ENCODE measurements at regions not wholly inside any gene's neighbourhood (a gene's known extent, or its start where the extent isn't known, plus 50 kb on each side); places are given as distances from the start of the nearest gene placed in this dataset.
"Not testable (repeated sequence)": the region's sequence is repeated elsewhere in the genome, so short reads cannot be mapped to it uniquely, and the experiment has no call there.

DNA sequence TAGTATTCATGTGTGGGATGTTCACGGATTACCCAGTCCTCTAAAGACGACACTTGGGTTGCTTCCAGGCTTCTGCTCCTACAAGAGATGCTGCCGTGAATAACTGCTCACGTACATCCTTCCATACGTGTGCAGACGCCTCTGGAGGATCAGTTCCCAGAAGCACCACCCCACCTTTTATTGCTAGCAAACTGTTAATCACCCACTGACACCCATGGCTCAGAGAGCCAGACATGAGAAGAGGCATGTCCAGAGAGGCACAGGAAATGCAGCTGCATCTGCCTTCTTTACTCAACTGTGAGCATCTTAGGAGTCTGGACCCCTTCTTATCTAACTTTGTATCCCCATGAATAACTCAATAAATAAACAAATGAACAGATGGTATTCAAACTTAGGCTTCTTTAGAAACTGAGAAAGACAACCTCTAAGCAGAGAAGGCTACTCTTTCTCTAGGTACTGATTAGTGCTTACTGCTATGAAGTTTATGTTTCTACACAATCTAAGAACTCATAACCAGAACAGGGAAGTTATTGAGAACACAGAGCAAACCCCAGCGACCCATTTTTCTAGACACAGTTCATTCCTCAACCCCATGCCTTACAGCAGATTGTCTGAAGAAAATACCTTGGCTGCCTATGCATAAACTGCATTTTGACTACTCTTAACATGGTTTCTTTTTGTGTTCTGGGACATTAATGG is 228.7 kb upstream of the RREB1 start:
- Histone ChIP-seq H3K9ac (ENCODE audit: low read length) (no peak overlapping the region), H2BK5ac (ENCODE audit: low read depth, low read length, poor library complexity) (no peak overlapping the region), H2BK120ac (ENCODE audit: insufficient read depth, low read length, poor library complexity) (no peak overlapping the region), H3K4me2 (ENCODE audit: low read length) (no peak overlapping the region), H3K79me2 (ENCODE audit: control insufficient read depth, insufficient read depth, low read length, poor library complexity) (no peaks in the 10 kb centered on the region), H3K27me3 (ENCODE audit: insufficient read depth, low read length) (no peaks in the 10 kb centered on the region), H3K9me3 (ENCODE audit: insufficient read depth, low read depth, low read length) (no peaks in the 10 kb centered on the region), H3K14ac (ENCODE audit: low read length) (no peak overlapping the region), H3K4ac (ENCODE audit: low read depth, low read length) (no peak overlapping the region), H3K23ac (ENCODE audit: low read length) (no peak overlapping the region), H4K12ac (ENCODE audit: low read depth, low read length) (no peak overlapping the region), H4K8ac (ENCODE audit: low read depth, low read length) (no peak overlapping the region), H3K4me3 (ENCODE audit: low read depth, low read length) (no peak overlapping the region), H2AK5ac (ENCODE audit: low read length) (no peak overlapping the region), H3K4me1 (ENCODE audit: control insufficient read depth in 1 of 2, insufficient read depth in 2 of 2, low read length in 2 of 2) (peaks cover 2 to 4% of the 10 kb centered on the region in 2 experiments), H3K18ac (ENCODE audit: low read length) (no peak overlapping the region), H3K36me3 (ENCODE audit: control insufficient read depth in 1 of 2, insufficient read depth in 2 of 2, low read length in 2 of 2) (no peaks in the 10 kb centered on the region), H2AFZ (ENCODE audit: insufficient read depth, low read length, poor library complexity) (no peak overlapping the region), H3K79me1 (ENCODE audit: low read length) (peaks cover 9% of the 10 kb centered on the region), H2BK12ac (ENCODE audit: low read length) (no peak overlapping the region), H4K91ac (ENCODE audit: low read depth, low read length) (no peak overlapping the region), H3K27ac (ENCODE audit: low read depth, low read length) (no peak overlapping the region)
- no CpG with 5 or more reads among the region's 7 CpGs for WGBS (ENCODE audit: extremely low coverage, insufficient coverage, insufficient read length)
- no peak for DNase-seq

DNA sequence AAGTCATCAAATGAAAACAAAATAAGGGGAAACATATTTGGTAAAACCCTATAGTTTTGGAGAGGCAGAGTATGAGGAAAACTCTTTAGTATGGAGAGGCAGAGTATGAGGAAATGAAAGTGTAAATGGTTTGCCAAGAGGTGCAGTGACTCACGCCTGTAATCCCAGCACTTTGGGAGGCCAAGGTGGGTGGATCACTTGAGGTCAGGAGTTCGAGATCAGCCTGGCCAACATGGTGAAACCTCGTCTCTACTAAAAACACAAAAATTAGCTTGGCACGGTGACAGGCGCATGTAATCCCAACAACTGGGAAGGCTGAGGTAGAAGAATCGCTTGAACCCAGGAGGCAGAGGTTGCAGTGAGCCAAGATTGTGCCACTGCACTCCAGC is 228.2 kb upstream of the RREB1 start:
- not testable (repeated sequence) for H2BK120ac ChIP-seq (ENCODE audit: insufficient read depth, low read length, poor library complexity); H2AFZ ChIP-seq (ENCODE audit: insufficient read depth, low read length, poor library complexity); H4K8ac ChIP-seq (ENCODE audit: low read depth, low read length); H3K4me3 ChIP-seq (ENCODE audit: low read depth, low read length); H3K23ac ChIP-seq (ENCODE audit: low read length); H3K79me1 ChIP-seq (ENCODE audit: low read length); H3K27me3 ChIP-seq (ENCODE audit: insufficient read depth, low read length); H2BK12ac ChIP-seq (ENCODE audit: low read length); H4K91ac ChIP-seq (ENCODE audit: low read depth, low read length); H3K27ac ChIP-seq (ENCODE audit: low read depth, low read length); H4K12ac ChIP-seq (ENCODE audit: low read depth, low read length); H3K36me3 ChIP-seq (ENCODE audit: control insufficient read depth in 1 of 2, insufficient read depth in 2 of 2, low read length in 2 of 2); H2AK5ac ChIP-seq (ENCODE audit: low read length); H3K18ac ChIP-seq (ENCODE audit: low read length); H3K9me3 ChIP-seq (ENCODE audit: insufficient read depth, low read depth, low read length); H3K9ac ChIP-seq (ENCODE audit: low read length); H3K4me2 ChIP-seq (ENCODE audit: low read length); H3K4me1 ChIP-seq (ENCODE audit: control insufficient read depth in 1 of 2, insufficient read depth in 2 of 2, low read length in 2 of 2); H3K4ac ChIP-seq (ENCODE audit: low read depth, low read length); H2BK5ac ChIP-seq (ENCODE audit: low read depth, low read length, poor library complexity); H3K79me2 ChIP-seq (ENCODE audit: control insufficient read depth, insufficient read depth, low read length, poor library complexity); H3K14ac ChIP-seq (ENCODE audit: low read length); DNase-seq
- no CpG with 5 or more reads among the region's 6 CpGs for WGBS (ENCODE audit: extremely low coverage, insufficient coverage, insufficient read length)

DNA sequence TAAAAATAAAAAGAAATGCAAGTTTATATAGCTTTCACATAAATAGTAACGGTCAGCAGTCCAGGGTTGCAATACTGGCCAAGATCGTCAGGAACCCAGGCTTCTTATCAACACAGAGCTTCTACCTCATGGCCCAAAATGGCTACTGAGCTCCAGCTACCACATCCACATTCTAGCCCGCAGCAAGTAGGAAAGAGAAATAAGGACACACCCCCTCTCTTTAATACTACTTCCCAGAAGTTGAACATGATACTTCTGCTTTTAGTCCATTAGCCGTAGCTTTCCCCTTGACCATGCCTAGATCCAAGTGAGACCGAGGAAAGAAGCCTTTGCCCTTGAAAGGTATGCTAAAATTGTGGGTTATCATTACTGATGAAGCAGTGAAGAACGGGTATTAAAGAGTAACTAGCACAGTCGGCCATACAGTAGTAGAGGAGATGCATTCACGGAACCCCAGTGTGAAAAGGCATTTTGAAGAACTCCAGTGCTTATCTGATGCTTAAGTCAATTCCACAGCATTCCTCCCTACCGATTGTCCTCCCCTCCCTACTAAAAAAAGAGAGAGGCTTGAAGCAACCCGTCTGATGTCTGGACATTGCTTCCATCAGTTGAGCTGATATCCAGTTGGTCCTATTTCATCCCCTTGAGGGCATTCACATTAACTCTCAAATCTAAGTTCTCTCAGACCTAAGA is 226.9 kb upstream of the RREB1 start:
- no CpG with 5 or more reads among the region's 10 CpGs for WGBS (ENCODE audit: extremely low coverage, insufficient coverage, insufficient read length)
- no peak overlapping the region for H3K4me3 ChIP-seq (ENCODE audit: low read depth, low read length)
- H4K12ac ChIP-seq (ENCODE audit: low read depth, low read length): no peak overlapping the region
- peaks cover 14% of the 10 kb centered on the region for H3K79me1 ChIP-seq (ENCODE audit: low read length)
- no peak overlapping the region for H3K14ac ChIP-seq (ENCODE audit: low read length)
- H3K79me2 ChIP-seq (ENCODE audit: control insufficient read depth, insufficient read depth, low read length, poor library complexity): no peaks in the 10 kb centered on the region
- no peaks in the 10 kb centered on the region for H3K27me3 ChIP-seq (ENCODE audit: insufficient read depth, low read length)
- no peak overlapping the region for H2BK12ac ChIP-seq (ENCODE audit: low read length)
- H2AK5ac ChIP-seq (ENCODE audit: low read length): no peak overlapping the region
- no peak overlapping the region for H3K27ac ChIP-seq (ENCODE audit: low read depth, low read length)
- H3K4me2 ChIP-seq (ENCODE audit: low read length): no peak overlapping the region
- H4K8ac ChIP-seq (ENCODE audit: low read depth, low read length): no peak overlapping the region
- H3K4ac ChIP-seq (ENCODE audit: low read depth, low read length): no peak overlapping the region
- H3K4me1 ChIP-seq (ENCODE audit: control insufficient read depth in 1 of 2, insufficient read depth in 2 of 2, low read length in 2 of 2): peaks cover 6 to 8% of the 10 kb centered on the region in 2 experiments
- no peak overlapping the region for H2BK120ac ChIP-seq (ENCODE audit: insufficient read depth, low read length, poor library complexity)
- no peak overlapping the region for H2BK5ac ChIP-seq (ENCODE audit: low read depth, low read length, poor library complexity)
- no peak overlapping the region for H3K18ac ChIP-seq (ENCODE audit: low read length)
- no peak overlapping the region for H3K9ac ChIP-seq (ENCODE audit: low read length)
- H3K36me3 ChIP-seq (ENCODE audit: control insufficient read depth in 1 of 2, insufficient read depth in 2 of 2, low read length in 2 of 2): no peaks in the 10 kb centered on the region
- no peak overlapping the region for H3K23ac ChIP-seq (ENCODE audit: low read length)
- no peak overlapping the region for H4K91ac ChIP-seq (ENCODE audit: low read depth, low read length)
- H2AFZ ChIP-seq (ENCODE audit: insufficient read depth, low read length, poor library complexity): no peak overlapping the region
- DNase-seq: no peak
- no peaks in the 10 kb centered on the region for H3K9me3 ChIP-seq (ENCODE audit: insufficient read depth, low read depth, low read length)

DNA sequence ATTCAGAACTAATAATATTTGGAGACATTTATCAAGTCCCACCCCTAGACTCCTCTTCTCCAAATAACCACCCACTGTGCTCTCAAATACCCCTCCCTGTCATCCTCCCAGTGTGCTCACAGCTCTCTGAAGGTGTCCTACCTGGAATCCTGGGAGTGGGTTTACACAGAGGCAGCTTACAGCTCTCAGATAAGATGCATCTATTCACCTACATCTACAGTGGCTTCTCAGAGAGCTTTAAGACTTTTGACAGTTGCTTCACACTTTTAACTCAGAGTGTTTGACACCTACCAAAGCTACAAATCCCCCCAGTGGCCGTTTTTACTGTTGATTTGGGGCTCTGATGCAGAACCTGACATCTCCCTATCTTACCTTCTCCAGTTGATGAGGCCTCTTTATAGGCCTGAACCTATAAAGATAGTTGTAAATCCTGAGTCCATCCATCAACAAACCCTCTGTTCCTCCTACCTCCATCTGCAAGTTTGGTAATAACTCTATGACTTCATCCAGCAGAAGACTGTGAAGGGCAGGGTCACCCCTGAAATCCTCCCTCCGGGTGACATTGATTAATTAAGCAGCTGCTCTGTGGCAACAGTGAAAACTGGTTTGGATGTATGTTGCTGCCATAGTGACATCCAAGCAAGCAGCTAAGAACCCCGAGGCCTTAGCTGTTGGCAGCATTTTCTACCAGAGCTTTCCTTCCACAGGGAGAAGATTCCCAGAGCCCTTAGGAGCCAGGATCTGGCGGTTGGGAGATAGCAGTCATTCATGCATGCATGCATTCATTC is 226.1 kb upstream of the RREB1 start:
- Histone ChIP-seq H4K12ac (ENCODE audit: low read depth, low read length) (no peak overlapping the region), H4K91ac (ENCODE audit: low read depth, low read length) (no peak overlapping the region), H3K36me3 (ENCODE audit: control insufficient read depth in 1 of 2, insufficient read depth in 2 of 2, low read length in 2 of 2) (no peaks in the 10 kb centered on the region), H3K79me1 (ENCODE audit: low read length) (peaks cover 13% of the 10 kb centered on the region), H3K79me2 (ENCODE audit: control insufficient read depth, insufficient read depth, low read length, poor library complexity) (no peaks in the 10 kb centered on the region), H3K4me1 (ENCODE audit: control insufficient read depth in 1 of 2, insufficient read depth in 2 of 2, low read length in 2 of 2) (peaks cover 8 to 9% of the 10 kb centered on the region in 2 experiments), H2AK5ac (ENCODE audit: low read length) (no peak overlapping the region), H3K9ac (ENCODE audit: low read length) (no peak overlapping the region), H3K9me3 (ENCODE audit: insufficient read depth, low read depth, low read length) (no peaks in the 10 kb centered on the region), H3K4me3 (ENCODE audit: low read depth, low read length) (no peak overlapping the region), H4K8ac (ENCODE audit: low read depth, low read length) (no peak overlapping the region), H3K23ac (ENCODE audit: low read length) (no peak overlapping the region), H3K4me2 (ENCODE audit: low read length) (no peak overlapping the region), H2BK120ac (ENCODE audit: insufficient read depth, low read length, poor library complexity) (no peak overlapping the region), H3K27me3 (ENCODE audit: insufficient read depth, low read length) (no peaks in the 10 kb centered on the region), H2BK12ac (ENCODE audit: low read length) (no peak overlapping the region), H2BK5ac (ENCODE audit: low read depth, low read length, poor library complexity) (no peak overlapping the region), H3K14ac (ENCODE audit: low read length) (no peak overlapping the region), H3K18ac (ENCODE audit: low read length) (no peak overlapping the region), H2AFZ (ENCODE audit: insufficient read depth, low read length, poor library complexity) (no peak overlapping the region), H3K4ac (ENCODE audit: low read depth, low read length) (no peak overlapping the region), H3K27ac (ENCODE audit: low read depth, low read length) (no peak overlapping the region)
- DNase-seq: no peak
- WGBS (ENCODE audit: extremely low coverage, insufficient coverage, insufficient read length): no CpG with 5 or more reads among the region's 4 CpGs
